IPS DF 6.9 (cell line): ENCODE measurements at regions not wholly inside any gene's neighbourhood (a gene's known extent, or its start where the extent isn't known, plus 50 kb on each side); places are given as distances from the start of the nearest gene placed in this dataset.

Source experiments
- DNase-seq: peaks from one replicate; pipeline ENCODE4 v3.0.0-alpha.2; 2013; ENCODE audit warnings: low read depth, low spot score
- H3K27ac ChIP-seq: one replicate; pipeline ENCODE4 v1.5.1; 2013; ENCODE audit warnings: low read length, control low read depth
- H3K27me3 ChIP-seq: 2 replicates; pipeline ENCODE4 v1.6.1; 2013; ENCODE audit warnings: mild to moderate bottlenecking, low read length; ENCODE audit not compliant: control insufficient read depth, insufficient read depth
- H3K36me3 ChIP-seq: 2 replicates; pipeline ENCODE4 v1.6.1; 2013; ENCODE audit warnings: low read length; ENCODE audit not compliant: control insufficient read depth, insufficient read depth
- H3K4me1 ChIP-seq: 2 replicates; pipeline ENCODE4 v1.6.1; 2013; ENCODE audit warnings: low read length; ENCODE audit not compliant: control insufficient read depth, insufficient read depth
- H3K4me3 ChIP-seq: 2 replicates; pipeline ENCODE4 v1.5.1; 2013; ENCODE audit warnings: mild to moderate bottlenecking, low read length
- H3K9me3 ChIP-seq: 2 replicates; pipeline ENCODE4 v1.6.1; 2013; ENCODE audit warnings: low read length, inconsistent platforms; ENCODE audit not compliant: control insufficient read depth, insufficient read depth
- WGBS: extraction: QIAGEN DNeasy Blood & Tissue Kit; methylation state at CpG from one replicate; pipeline ENCODE4 v1.1.7; 2013; ENCODE audit warnings: mixed read lengths, missing lambda C conversion rate; ENCODE audit not compliant: insufficient read length, insufficient coverage; 5-methylcytosine and 5-hydroxymethylcytosine counted together

- no peak overlapping the region for H3K27ac ChIP-seq
- DNase-seq: no peak
- WGBS: no CpG with 5 or more reads among the region's 4 CpGs
- H3K4me1 ChIP-seq: no peaks in the 10 kb centered on the region
- H3K4me3 ChIP-seq: no peak overlapping the region
- H3K27me3 ChIP-seq: no peaks in the 10 kb centered on the region
- no peaks in the 10 kb centered on the region for H3K36me3 ChIP-seq
- no peaks in the 10 kb centered on the region for H3K9me3 ChIP-seq
Observed at GRCh38 chr7:21106296-21106732, 319.6 kb upstream of the SP8 start.

GRCh38 chr7:21107101-21107500, 320.4 kb upstream of the SP8 start:
- H3K27me3 ChIP-seq: no peaks in the 10 kb centered on the region
- H3K36me3 ChIP-seq: no peaks in the 10 kb centered on the region
- WGBS: no CpG with 5 or more reads among the region's 4 CpGs
- H3K27ac ChIP-seq: no peak overlapping the region
- no peaks in the 10 kb centered on the region for H3K9me3 ChIP-seq
- H3K4me3 ChIP-seq: no peak overlapping the region
- no peaks in the 10 kb centered on the region for H3K4me1 ChIP-seq
- no peak for DNase-seq

- Histone ChIP-seq H3K4me1 (no peaks in the 10 kb centered on the region), H3K4me3 (no peak overlapping the region), H3K27ac (no peak overlapping the region), H3K36me3 (no peaks in the 10 kb centered on the region), H3K9me3 (no peaks in the 10 kb centered on the region), H3K27me3 (no peaks in the 10 kb centered on the region)
- WGBS: no CpG with 5 or more reads among the region's 4 CpGs
- DNase-seq: no peak
Observed at GRCh38 chr7:21108182-21108581, 319.7 kb upstream of the SP4 start.

- Histone ChIP-seq H3K36me3 (no peaks in the 10 kb centered on the region), H3K4me1 (no peaks in the 10 kb centered on the region), H3K27me3 (no peaks in the 10 kb centered on the region), H3K9me3 (no peaks in the 10 kb centered on the region), H3K4me3 (no peak overlapping the region), H3K27ac (no peak overlapping the region)
- no peak for DNase-seq
- WGBS: no CpG with 5 or more reads among the region's 5 CpGs
Observed at GRCh38 chr7:21113609-21114415, 314.1 kb upstream of the SP4 start.

- DNase-seq: no peak
- Histone ChIP-seq H3K27ac (no peak overlapping the region), H3K9me3 (no peaks in the 10 kb centered on the region), H3K36me3 (no peaks in the 10 kb centered on the region), H3K27me3 (peaks cover 5% of the 10 kb centered on the region; the same call in 1 of the 2 replicates), H3K4me1 (no peaks in the 10 kb centered on the region; the same call in 1 of the 2 replicates), H3K4me3 (no peak overlapping the region)
- WGBS: no CpG with 5 or more reads among the region's 1 CpG
Observed at GRCh38 chr7:21123586-21123985, 304.3 kb upstream of the SP4 start.

GRCh38 chr7:21125297-21125696, 302.6 kb upstream of the SP4 start:
- Histone ChIP-seq H3K4me3 (no peak overlapping the region), H3K36me3 (no peaks in the 10 kb centered on the region), H3K27ac (no peak overlapping the region), H3K9me3 (no peaks in the 10 kb centered on the region), H3K4me1 (no peaks in the 10 kb centered on the region; the same call in 1 of the 2 replicates), H3K27me3 (peaks cover 5% of the 10 kb centered on the region; the same call in 1 of the 2 replicates)
- no CpG with 5 or more reads among the region's 6 CpGs for WGBS
- DNase-seq: peak; percentile 45

- DNase-seq: no peak
- no CpG with 5 or more reads among the region's 8 CpGs for WGBS
Observed at GRCh38 chr7:21128062-21128817, 299.6 kb upstream of the SP4 start.

GRCh38 chr7:21131897-21132296, 296.0 kb upstream of the SP4 start:
- WGBS: no CpG with 5 or more reads among the region's 1 CpG

More at GRCh38 chr7:21128062-21128817, 299.6 kb upstream of the SP4 start:
- H3K4me3 ChIP-seq: no peak overlapping the region
- no peak overlapping the region for H3K27ac ChIP-seq
- no peaks in the 10 kb centered on the region for H3K36me3 ChIP-seq
- H3K4me1 ChIP-seq: no peaks in the 10 kb centered on the region; the same call in 1 of the 2 replicates
- H3K27me3 ChIP-seq: peaks cover 5% of the 10 kb centered on the region; the same call in 1 of the 2 replicates
- H3K9me3 ChIP-seq: no peaks in the 10 kb centered on the region

GRCh38 chr7:21134631-21135030, 293.3 kb upstream of the SP4 start:
- Histone ChIP-seq H3K4me3 (no peak overlapping the region), H3K4me1 (no peaks in the 10 kb centered on the region), H3K27me3 (no peaks in the 10 kb centered on the region), H3K36me3 (no peaks in the 10 kb centered on the region), H3K27ac (no peak overlapping the region), H3K9me3 (no peaks in the 10 kb centered on the region)
- no CpG with 5 or more reads among the region's 2 CpGs for WGBS
- DNase-seq: no peak

More at GRCh38 chr7:21131897-21132296, 296.0 kb upstream of the SP4 start:
- H3K4me1 ChIP-seq: no peaks in the 10 kb centered on the region
- DNase-seq: no peak
- no peaks in the 10 kb centered on the region for H3K27me3 ChIP-seq
- H3K9me3 ChIP-seq: no peaks in the 10 kb centered on the region
- no peaks in the 10 kb centered on the region for H3K36me3 ChIP-seq
- H3K27ac ChIP-seq: no peak overlapping the region
- no peak overlapping the region for H3K4me3 ChIP-seq

GRCh38 chr7:21135437-21135836, 292.4 kb upstream of the SP4 start:
- Histone ChIP-seq H3K27ac (no peak overlapping the region), H3K36me3 (no peaks in the 10 kb centered on the region), H3K27me3 (no peaks in the 10 kb centered on the region), H3K9me3 (no peaks in the 10 kb centered on the region), H3K4me1 (no peaks in the 10 kb centered on the region), H3K4me3 (no peak overlapping the region)
- no peak for DNase-seq
- no CpG with 5 or more reads among the region's 2 CpGs for WGBS
